Omental fat pad (tissue), 3 donors: ENCODE measurements at regions not wholly inside any gene's neighbourhood (a gene's known extent, or its start where the extent isn't known, plus 50 kb on each side); places are given as distances from the start of the nearest gene placed in this dataset.

Source experiments
- ATAC-seq: fragments of 150-250 bp; one replicate; pipeline ENCODE4 v1.9.1; 2016; ENCODE audit warnings: mild to moderate bottlenecking, moderate library complexity; ENCODE audit not compliant: low FRiP score
- DNase-seq: peaks from one replicate; pipeline ENCODE4 v3.0.0-alpha.2; 2019; ENCODE audit warnings: low spot score
- TF ChIP-seq, protein P1 (sequence below), 3 donors: fragments of 450-650 bp; IDR thresholded peaks; one replicate each; pipeline ENCODE4 v1.5.1; 2016 to 2017; ENCODE audit warnings: antibody characterized with exemption in 3 of 3, mild to moderate bottlenecking in 3 of 3, moderate library complexity in 2 of 3

DNA sequence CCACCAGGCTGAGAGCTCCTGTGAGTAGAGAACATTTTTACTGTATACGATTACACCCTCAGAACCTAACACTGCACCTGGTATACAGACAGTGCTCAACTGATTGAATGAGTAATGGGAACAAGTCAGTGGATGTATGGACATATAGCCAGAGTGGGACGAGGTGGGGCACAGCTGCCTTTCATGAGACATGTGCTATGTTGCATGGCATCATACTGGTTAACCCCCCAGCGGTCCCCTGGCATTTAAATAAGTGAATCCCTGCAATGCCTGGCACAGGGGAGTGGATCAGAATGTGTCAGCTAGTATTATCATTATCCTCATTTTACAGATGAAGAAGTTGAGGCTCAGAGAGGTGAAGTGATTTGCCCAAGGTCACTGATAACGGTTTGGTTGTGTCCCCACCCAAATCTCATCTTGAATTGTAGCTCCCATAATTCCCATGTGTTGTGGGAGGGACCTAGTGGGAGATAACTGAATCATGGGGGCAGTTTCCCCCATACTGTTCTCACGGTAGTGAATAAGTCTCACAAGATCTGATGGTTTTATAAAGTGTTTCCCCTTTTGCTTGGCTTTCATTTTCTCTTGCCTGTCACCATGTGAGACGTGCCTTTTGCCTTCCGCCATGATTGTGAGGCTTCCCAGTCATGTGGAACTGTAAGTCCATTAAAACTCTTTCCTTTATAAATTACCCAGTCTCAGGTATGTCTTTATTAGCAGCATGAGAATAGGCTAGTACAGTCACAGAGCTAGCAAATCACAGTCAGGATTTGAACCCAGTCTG lies 56.0 kb upstream of the ATP2B2 start:
- ATAC-seq, result no peak
- TF ChIP-seq, protein P1, sequence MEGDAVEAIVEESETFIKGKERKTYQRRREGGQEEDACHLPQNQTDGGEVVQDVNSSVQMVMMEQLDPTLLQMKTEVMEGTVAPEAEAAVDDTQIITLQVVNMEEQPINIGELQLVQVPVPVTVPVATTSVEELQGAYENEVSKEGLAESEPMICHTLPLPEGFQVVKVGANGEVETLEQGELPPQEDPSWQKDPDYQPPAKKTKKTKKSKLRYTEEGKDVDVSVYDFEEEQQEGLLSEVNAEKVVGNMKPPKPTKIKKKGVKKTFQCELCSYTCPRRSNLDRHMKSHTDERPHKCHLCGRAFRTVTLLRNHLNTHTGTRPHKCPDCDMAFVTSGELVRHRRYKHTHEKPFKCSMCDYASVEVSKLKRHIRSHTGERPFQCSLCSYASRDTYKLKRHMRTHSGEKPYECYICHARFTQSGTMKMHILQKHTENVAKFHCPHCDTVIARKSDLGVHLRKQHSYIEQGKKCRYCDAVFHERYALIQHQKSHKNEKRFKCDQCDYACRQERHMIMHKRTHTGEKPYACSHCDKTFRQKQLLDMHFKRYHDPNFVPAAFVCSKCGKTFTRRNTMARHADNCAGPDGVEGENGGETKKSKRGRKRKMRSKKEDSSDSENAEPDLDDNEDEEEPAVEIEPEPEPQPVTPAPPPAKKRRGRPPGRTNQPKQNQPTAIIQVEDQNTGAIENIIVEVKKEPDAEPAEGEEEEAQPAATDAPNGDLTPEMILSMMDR (IDR thresholded peaks at IDR 0.05), result no peak
- no peak for DNase-seq

DNA sequence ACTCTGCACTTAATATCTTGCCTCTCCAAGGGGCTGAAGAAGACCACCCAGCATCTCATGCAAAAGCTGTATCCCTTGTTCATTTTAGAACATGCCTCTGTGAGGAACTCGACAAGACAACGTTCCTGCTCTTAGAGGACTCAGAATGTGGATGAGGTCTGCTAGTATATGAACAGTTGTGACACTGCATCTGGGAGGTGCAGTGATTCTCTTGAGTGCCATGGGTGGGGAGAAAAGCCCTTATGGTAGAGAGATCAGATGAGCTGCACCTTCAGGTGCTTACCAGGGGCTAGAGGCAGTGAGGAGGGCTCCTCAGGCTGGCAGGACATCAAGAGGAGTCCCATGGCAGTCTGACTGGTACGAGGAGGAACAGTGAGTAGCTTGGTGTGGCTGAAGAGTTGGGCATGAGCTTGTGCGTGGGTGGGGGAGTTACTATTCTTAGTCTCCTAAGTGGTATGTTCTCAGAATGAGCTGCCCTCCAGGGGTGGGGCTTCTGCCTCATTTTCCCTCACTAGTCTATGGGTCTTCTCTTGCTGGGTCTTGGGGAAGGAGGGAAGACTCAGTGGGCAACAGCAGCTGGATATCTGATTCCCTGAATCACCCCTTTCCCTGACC lies 56.7 kb upstream of the ATP2B2 start:
- TF ChIP-seq, protein P1 (IDR thresholded peaks at IDR 0.05), result no peak
- DNase-seq (no peak), ATAC-seq (no peak)

DNA sequence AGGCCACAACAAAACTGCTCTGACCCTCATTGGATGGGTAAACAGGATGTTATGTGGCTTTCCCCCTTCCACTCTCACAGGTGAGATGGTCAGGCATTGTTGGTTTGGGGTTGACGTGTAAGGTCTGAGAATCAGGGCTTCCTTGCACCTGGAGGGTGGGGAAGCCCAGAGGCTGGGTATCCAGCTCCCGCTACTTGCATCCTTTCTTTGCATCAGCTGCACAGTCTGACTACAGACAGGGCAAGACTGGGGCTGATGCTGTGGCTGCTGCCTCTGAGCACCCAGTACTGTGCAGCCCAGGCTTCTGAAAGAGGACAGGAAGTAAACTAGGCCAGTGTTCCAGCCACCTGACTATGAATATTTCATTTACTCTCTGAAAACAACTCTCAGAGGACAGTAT lies 58.0 kb upstream of the ATP2B2 start:
- ATAC-seq, result no peak
- TF ChIP-seq, protein P1 (IDR thresholded peaks at IDR 0.05), result no peak
- no peak for DNase-seq

DNA sequence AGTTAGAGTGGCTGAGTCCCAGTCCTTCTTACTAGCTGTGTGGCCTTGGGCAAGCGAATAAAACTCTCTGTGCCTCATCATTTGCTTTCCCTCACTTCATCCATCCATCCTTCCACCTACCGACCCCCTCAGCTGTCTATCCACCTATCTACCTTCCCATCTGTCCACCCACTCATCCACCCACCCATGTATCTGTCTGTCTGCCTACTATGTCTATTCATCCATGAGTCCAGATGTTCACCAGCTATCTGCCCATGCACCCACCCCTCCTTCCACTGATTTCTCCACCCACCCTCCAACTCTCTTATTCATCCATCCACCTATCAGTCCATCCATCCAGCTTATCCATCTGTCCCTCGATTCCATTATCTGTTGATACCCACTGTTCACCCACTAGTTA lies 60.4 kb upstream of the ATP2B2 start:
- TF ChIP-seq, protein P1 (IDR thresholded peaks at IDR 0.05), result no peak
- no peak for DNase-seq
- no peak for ATAC-seq

DNA sequence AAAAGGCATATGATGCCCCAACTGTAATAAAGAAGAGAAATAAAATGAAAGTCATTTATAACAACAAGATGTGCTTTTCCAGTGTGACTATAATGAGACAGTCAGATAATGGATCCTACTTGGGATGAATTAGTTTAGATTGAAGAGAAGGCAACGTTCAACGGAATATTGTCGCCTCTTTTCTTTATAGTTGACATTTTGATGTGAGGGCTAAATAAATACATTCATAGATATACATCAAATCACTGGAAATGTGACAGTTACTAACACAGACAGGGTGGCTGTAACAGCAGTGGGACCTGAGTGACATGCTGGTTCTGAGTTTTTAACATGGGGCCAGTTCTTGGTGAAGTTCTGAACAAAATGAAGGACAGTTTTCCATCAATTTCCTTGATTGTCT lies 61.1 kb upstream of the ATP2B2 start:
- DNase-seq (no peak), ATAC-seq (no peak)
- TF ChIP-seq, protein P1 (IDR thresholded peaks at IDR 0.05), result no peak

DNA sequence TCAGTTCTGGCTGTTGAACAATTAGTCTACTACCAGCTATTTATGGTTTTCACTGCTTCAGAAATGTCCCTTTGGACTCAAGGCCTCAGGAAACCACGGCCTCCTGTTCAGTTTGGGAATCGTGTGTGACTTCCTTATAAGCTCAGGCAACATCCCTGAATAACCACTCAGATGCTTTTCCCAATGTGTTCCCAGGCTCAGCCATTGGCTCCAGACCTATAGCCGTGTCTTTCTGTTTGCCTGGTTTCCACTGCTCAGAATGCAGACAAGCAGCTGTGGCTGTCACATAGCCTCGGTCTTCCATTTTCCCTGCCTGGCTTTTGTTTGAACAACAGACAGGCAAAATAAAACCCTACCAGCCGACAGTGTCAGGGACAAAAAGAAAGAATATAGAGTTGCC lies 63.2 kb upstream of the ATP2B2 start:
- ATAC-seq (no peak), DNase-seq (no peak)
- TF ChIP-seq, protein P1 (IDR thresholded peaks at IDR 0.05), result no peak
